ENCODE measurements at regions not wholly inside any gene's neighbourhood (a gene's known extent, or its start where the extent isn't known, plus 50 kb on each side); places are given as distances from the start of the nearest gene placed in this dataset.

DNA sequence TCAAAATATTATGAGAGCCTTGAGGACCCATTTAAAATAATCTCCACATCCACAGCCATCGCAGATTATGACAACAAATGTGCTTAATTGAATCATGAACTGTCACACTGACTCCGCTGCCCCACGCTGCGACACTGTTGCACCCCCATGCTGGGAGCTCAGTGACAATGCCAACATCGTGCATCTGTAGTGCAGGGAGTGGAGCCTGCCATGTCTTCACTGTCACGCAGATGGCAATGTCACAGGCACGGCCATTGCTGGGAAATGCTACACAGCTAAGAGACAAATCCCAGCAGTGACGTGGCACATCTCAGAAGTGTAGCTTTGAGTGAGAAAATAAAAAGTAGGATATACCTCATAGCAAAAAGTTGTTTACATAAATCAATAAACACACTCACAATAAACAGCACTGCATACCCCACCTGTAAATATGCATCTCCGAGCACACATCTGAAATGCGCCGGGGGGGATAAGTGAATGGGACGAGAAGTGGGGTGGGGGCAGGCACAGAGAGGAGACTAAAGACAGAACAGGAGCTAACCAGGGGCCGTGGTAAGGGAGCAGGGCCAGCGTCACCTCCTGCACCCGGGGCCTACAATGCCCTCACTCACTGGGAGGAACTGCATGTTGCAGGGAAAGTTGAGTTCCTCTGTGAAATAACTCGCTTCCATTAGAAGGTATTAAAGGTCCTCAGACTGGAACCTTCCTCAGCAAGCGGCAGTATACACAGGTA, 349.9 kb downstream of the THBS2 start:
- TF ChIP-seq TEAD4 (IDR thresholded peaks at IDR 0.05) (no peak), EP300 (IDR thresholded peaks at IDR 0.05; ENCODE audit: borderline replicate concordance) (no peak), YY1 (IDR thresholded peaks at IDR 0.05; ENCODE audit: low read depth) (no peak), CREB1 (IDR thresholded peaks at IDR 0.05; ENCODE audit: low read depth) (no peak), ZBTB7A (IDR thresholded peaks at IDR 0.05; ENCODE audit: low read depth) (no peak), CEBPB (IDR thresholded peaks at IDR 0.05) (no peak), EGR1 (IDR thresholded peaks at IDR 0.05) (no peak), NFIC (IDR thresholded peaks at IDR 0.05) (no peak), FOXM1 (IDR thresholded peaks at IDR 0.05; ENCODE audit: borderline replicate concordance, low read depth) (no peak), TAF1 (IDR thresholded peaks at IDR 0.05; ENCODE audit: low read depth) (no peak), RAD21 (IDR thresholded peaks at IDR 0.05; ENCODE audit: low read depth) (no peak)
- TF ChIP-seq, protein P1, sequence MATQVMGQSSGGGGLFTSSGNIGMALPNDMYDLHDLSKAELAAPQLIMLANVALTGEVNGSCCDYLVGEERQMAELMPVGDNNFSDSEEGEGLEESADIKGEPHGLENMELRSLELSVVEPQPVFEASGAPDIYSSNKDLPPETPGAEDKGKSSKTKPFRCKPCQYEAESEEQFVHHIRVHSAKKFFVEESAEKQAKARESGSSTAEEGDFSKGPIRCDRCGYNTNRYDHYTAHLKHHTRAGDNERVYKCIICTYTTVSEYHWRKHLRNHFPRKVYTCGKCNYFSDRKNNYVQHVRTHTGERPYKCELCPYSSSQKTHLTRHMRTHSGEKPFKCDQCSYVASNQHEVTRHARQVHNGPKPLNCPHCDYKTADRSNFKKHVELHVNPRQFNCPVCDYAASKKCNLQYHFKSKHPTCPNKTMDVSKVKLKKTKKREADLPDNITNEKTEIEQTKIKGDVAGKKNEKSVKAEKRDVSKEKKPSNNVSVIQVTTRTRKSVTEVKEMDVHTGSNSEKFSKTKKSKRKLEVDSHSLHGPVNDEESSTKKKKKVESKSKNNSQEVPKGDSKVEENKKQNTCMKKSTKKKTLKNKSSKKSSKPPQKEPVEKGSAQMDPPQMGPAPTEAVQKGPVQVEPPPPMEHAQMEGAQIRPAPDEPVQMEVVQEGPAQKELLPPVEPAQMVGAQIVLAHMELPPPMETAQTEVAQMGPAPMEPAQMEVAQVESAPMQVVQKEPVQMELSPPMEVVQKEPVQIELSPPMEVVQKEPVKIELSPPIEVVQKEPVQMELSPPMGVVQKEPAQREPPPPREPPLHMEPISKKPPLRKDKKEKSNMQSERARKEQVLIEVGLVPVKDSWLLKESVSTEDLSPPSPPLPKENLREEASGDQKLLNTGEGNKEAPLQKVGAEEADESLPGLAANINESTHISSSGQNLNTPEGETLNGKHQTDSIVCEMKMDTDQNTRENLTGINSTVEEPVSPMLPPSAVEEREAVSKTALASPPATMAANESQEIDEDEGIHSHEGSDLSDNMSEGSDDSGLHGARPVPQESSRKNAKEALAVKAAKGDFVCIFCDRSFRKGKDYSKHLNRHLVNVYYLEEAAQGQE (IDR thresholded peaks at IDR 0.05; ENCODE audit: low read depth) = no peak
- TF ChIP-seq, protein P2, sequence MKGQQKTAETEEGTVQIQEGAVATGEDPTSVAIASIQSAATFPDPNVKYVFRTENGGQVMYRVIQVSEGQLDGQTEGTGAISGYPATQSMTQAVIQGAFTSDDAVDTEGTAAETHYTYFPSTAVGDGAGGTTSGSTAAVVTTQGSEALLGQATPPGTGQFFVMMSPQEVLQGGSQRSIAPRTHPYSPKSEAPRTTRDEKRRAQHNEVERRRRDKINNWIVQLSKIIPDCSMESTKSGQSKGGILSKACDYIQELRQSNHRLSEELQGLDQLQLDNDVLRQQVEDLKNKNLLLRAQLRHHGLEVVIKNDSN (IDR thresholded peaks at IDR 0.05) = no peak
- TF ChIP-seq, protein P3, sequence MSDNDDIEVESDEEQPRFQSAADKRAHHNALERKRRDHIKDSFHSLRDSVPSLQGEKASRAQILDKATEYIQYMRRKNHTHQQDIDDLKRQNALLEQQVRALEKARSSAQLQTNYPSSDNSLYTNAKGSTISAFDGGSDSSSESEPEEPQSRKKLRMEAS (IDR thresholded peaks at IDR 0.05) = no peak
